ENCODE measurements at regions not wholly inside any gene's neighbourhood (a gene's known extent, or its start where the extent isn't known, plus 50 kb on each side); places are given as distances from the start of the nearest gene placed in this dataset.

GRCh38 chr2:51859260-51859659, 827.3 kb upstream of the NRXN1 start:
- H3K4me1 ChIP-seq (ENCODE audit: control insufficient read depth, low read length) = no peaks in the 10 kb centered on the region
- TF ChIP-seq EZH2phosphoT487 (IDR thresholded peaks at IDR 0.05; ENCODE audit: borderline replicate concordance, low read length) (no peak), CTCF (IDR thresholded peaks at IDR 0.05; ENCODE audit: low read depth, low read length, poor library complexity, severe bottlenecking) (no peak)
- H3K27ac ChIP-seq (ENCODE audit: low read depth, low read length) = no peak overlapping the region
- H3K36me3 ChIP-seq (ENCODE audit: control insufficient read depth, low read length) = no peaks in the 10 kb centered on the region
- no peaks in the 10 kb centered on the region for H3K79me2 ChIP-seq (ENCODE audit: control insufficient read depth, low read length)
- no peaks in the 10 kb centered on the region for H3K27me3 ChIP-seq (ENCODE audit: control insufficient read depth, low read length)
- no peak overlapping the region for H3K4me3 ChIP-seq (ENCODE audit: low read length)
- H3K9me3 ChIP-seq (ENCODE audit: control insufficient read depth, insufficient read depth, low read length) = no peaks in the 10 kb centered on the region
- H3F3A ChIP-seq (ENCODE audit: control insufficient read depth, insufficient read depth) = no peaks in the 10 kb centered on the region
- H4K20me1 ChIP-seq (ENCODE audit: control insufficient read depth, insufficient read depth, low read depth, low read length) = no peaks in the 10 kb centered on the region
- no peak overlapping the region for H3K4me2 ChIP-seq (ENCODE audit: low read length)
- H3K9me2 ChIP-seq (replicated peaks; ENCODE audit: control insufficient read depth, low read length) = no peaks in the 10 kb centered on the region

GRCh38 chr2:51855683-51856082, 823.8 kb upstream of the NRXN1 start:
- H3K9me3 ChIP-seq (ENCODE audit: control insufficient read depth, insufficient read depth, low read length) = no peaks in the 10 kb centered on the region
- no peaks in the 10 kb centered on the region for H3K27me3 ChIP-seq (ENCODE audit: control insufficient read depth, low read length)
- H3K36me3 ChIP-seq (ENCODE audit: control insufficient read depth, low read length) = no peaks in the 10 kb centered on the region
- no peaks in the 10 kb centered on the region for H3F3A ChIP-seq (ENCODE audit: control insufficient read depth, insufficient read depth)
- H3K27ac ChIP-seq (ENCODE audit: low read depth, low read length) = no peak overlapping the region
- H3K79me2 ChIP-seq (ENCODE audit: control insufficient read depth, low read length) = no peaks in the 10 kb centered on the region
- H3K4me3 ChIP-seq (ENCODE audit: low read length) = no peak overlapping the region
- no peaks in the 10 kb centered on the region for H3K4me1 ChIP-seq (ENCODE audit: control insufficient read depth, low read length)
- no peak for TF ChIP-seq CTCF (IDR thresholded peaks at IDR 0.05; ENCODE audit: low read depth, low read length, poor library complexity, severe bottlenecking)
- no peak for TF ChIP-seq EZH2phosphoT487 (IDR thresholded peaks at IDR 0.05; ENCODE audit: borderline replicate concordance, low read length)
- H3K9me2 ChIP-seq (replicated peaks; ENCODE audit: control insufficient read depth, low read length) = no peaks in the 10 kb centered on the region
- no peaks in the 10 kb centered on the region for H4K20me1 ChIP-seq (ENCODE audit: control insufficient read depth, insufficient read depth, low read depth, low read length)
- no peak overlapping the region for H3K4me2 ChIP-seq (ENCODE audit: low read length)

- no peaks in the 10 kb centered on the region for H3K9me2 ChIP-seq (replicated peaks; ENCODE audit: control insufficient read depth, low read length)
- H3K27me3 ChIP-seq (ENCODE audit: control insufficient read depth, low read length) = no peaks in the 10 kb centered on the region
- no peaks in the 10 kb centered on the region for H4K20me1 ChIP-seq (ENCODE audit: control insufficient read depth, insufficient read depth, low read depth, low read length)
- H3K27ac ChIP-seq (ENCODE audit: low read depth, low read length) = no peak overlapping the region
- no peaks in the 10 kb centered on the region for H3K4me1 ChIP-seq (ENCODE audit: control insufficient read depth, low read length)
- TF ChIP-seq EZH2phosphoT487 (IDR thresholded peaks at IDR 0.05; ENCODE audit: borderline replicate concordance, low read length) (no peak), CTCF (IDR thresholded peaks at IDR 0.05; ENCODE audit: low read depth, low read length, poor library complexity, severe bottlenecking) (no peak)
- H3K4me3 ChIP-seq (ENCODE audit: low read length) = no peak overlapping the region
- no peaks in the 10 kb centered on the region for H3K36me3 ChIP-seq (ENCODE audit: control insufficient read depth, low read length)
- no peaks in the 10 kb centered on the region for H3K9me3 ChIP-seq (ENCODE audit: control insufficient read depth, insufficient read depth, low read length)
- H3K79me2 ChIP-seq (ENCODE audit: control insufficient read depth, low read length) = no peaks in the 10 kb centered on the region
- no peak overlapping the region for H3K4me2 ChIP-seq (ENCODE audit: low read length)
- no peaks in the 10 kb centered on the region for H3F3A ChIP-seq (ENCODE audit: control insufficient read depth, insufficient read depth)
Observed at GRCh38 chr2:51846796-51847195, 814.9 kb upstream of the NRXN1 start.

- Histone ChIP-seq H3K79me2 (ENCODE audit: control insufficient read depth, low read length) (no peaks in the 10 kb centered on the region), H3K9me3 (ENCODE audit: control insufficient read depth, insufficient read depth, low read length) (no peaks in the 10 kb centered on the region), H3K27ac (ENCODE audit: low read depth, low read length) (no peak overlapping the region), H3K4me1 (ENCODE audit: control insufficient read depth, low read length) (no peaks in the 10 kb centered on the region), H3K4me3 (ENCODE audit: low read length) (no peak overlapping the region), H4K20me1 (ENCODE audit: control insufficient read depth, insufficient read depth, low read depth, low read length) (no peaks in the 10 kb centered on the region), H3K4me2 (ENCODE audit: low read length) (no peak overlapping the region), H3F3A (ENCODE audit: control insufficient read depth, insufficient read depth) (no peaks in the 10 kb centered on the region), H3K36me3 (ENCODE audit: control insufficient read depth, low read length) (no peaks in the 10 kb centered on the region), H3K9me2 (replicated peaks; ENCODE audit: control insufficient read depth, low read length) (no peaks in the 10 kb centered on the region), H3K27me3 (ENCODE audit: control insufficient read depth, low read length) (no peaks in the 10 kb centered on the region)
- TF ChIP-seq CTCF (IDR thresholded peaks at IDR 0.05; ENCODE audit: low read depth, low read length, poor library complexity, severe bottlenecking) = no peak
- TF ChIP-seq EZH2phosphoT487 (IDR thresholded peaks at IDR 0.05; ENCODE audit: borderline replicate concordance, low read length) = no peak
Observed at GRCh38 chr2:51846018-51846417, 814.1 kb upstream of the NRXN1 start.

Data from DOHH2 (cell line).